GM18507 (cell line): ENCODE measurements at regions not wholly inside any gene's neighbourhood (a gene's known extent, or its start where the extent isn't known, plus 50 kb on each side); places are given as distances from the start of the nearest gene placed in this dataset.

Experiments used
- DNase-seq: peaks from one replicate; pipeline ENCODE4 v3.0.0; 2011; ENCODE audit warnings: low read depth; ENCODE audit not compliant: insufficient read length; ENCODE audit errors: extremely low spot score
- FAIRE-seq: peaks from 2 replicates; lab custom pipeline; 2011; peaks lifted over from hg19 to GRCh38; lab: Jason Lieb, UNC

DNA sequence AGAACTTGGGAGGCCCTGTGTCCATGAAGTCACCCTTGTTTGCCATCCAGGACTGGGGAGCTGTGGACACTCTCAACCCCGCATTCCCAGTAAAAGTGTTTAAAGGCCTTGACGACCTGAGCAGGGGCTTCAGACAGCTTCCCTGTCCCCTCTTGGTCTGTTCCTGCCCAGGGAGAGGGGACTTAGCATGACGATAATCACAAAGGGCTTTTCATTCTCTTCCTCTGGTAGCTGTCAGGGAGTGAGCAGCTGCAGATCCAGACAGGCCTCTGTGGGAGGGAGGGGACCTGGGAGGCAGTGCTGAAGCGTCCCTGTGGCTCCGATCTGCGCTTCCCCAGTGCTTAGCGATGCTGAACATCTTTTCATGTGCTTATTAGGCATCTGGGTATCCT is 77.8 kb upstream of the HS6ST1 start:
- FAIRE-seq: no peak

GRCh38 chr2:128396946-128397345 is 78.3 kb upstream of the HS6ST1 start:
- DNase-seq (no peak), FAIRE-seq (no peak)

More for the DNA sequence above, 77.8 kb upstream of the HS6ST1 start:
- DNase-seq: no peak

DNA sequence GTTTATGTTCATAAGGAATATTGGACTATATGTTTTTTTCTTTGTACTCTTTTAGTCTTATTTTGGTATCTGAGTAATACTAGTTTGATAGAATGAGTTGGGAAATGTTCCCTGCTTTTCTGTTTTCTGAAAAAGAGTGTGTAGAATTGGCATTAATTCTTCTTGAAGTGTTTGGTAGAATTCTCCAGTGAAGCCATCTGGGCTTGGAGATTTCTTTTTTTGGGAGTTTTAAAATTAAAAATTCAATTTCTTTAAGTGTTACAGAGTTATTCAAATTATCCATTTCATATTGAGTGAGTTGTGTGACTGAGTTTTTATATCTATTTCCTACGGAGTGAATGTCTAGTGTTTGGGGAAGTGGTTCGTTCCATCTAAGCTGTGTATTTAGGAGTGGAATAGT is 80.6 kb upstream of the HS6ST1 start:
- FAIRE-seq (no peak), DNase-seq (no peak)

GRCh38 chr2:128399690-128400291 is 81.1 kb upstream of the HS6ST1 start:
- FAIRE-seq (no peak), DNase-seq (no peak)

- DNase-seq (no peak), FAIRE-seq (no peak)
Measured at GRCh38 chr2:128401680-128402079, 83.0 kb upstream of the HS6ST1 start.

- no peak for FAIRE-seq
Measured at GRCh38 chr2:128402911-128403670, 84.4 kb upstream of the HS6ST1 start.

DNA sequence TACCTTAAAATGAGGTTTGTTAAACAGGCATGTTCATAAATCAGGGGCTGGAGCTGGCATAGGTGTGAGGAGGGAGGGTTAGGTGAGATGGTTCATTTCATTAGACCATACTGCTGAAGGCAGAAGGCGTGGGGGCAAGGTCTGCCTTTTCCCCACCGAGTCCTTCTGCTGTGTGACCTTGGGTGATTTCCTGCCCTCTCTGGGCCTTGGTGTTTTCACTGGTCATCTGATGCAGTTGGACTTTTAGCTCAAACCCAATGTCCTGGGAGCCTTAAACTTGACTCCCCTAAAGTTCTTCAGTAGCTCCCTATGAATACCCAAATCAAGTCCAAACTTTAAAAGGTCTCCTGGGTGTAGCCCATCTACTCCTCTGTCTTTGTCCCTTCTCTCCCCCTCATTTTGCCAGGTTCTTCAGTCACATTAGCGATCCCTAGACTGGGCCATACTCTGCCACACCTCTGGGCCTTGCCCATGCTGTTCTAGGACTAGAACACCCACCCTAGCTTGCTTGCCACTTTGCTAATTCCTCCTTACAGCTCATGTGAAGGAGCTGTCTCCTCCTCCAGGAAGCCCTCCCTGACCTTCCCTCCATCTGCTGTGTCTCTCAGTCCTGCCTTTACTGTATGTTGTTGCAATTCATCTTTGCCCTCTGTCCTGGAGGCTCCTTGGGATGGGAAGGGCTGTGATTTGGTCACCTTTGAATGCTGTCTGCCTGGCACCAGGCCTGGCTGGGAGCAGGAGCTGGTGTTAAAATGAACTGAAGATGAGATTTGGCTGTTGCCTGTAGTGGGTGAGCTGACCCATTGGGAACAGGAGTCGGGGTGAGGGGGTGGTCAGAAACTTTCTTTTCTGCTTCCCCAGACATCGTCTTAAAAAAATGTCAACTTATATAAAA is 85.4 kb upstream of the HS6ST1 start:
- FAIRE-seq (no peak), DNase-seq (no peak)

More at GRCh38 chr2:128402911-128403670, 84.4 kb upstream of the HS6ST1 start:
- no peak for DNase-seq

DNA sequence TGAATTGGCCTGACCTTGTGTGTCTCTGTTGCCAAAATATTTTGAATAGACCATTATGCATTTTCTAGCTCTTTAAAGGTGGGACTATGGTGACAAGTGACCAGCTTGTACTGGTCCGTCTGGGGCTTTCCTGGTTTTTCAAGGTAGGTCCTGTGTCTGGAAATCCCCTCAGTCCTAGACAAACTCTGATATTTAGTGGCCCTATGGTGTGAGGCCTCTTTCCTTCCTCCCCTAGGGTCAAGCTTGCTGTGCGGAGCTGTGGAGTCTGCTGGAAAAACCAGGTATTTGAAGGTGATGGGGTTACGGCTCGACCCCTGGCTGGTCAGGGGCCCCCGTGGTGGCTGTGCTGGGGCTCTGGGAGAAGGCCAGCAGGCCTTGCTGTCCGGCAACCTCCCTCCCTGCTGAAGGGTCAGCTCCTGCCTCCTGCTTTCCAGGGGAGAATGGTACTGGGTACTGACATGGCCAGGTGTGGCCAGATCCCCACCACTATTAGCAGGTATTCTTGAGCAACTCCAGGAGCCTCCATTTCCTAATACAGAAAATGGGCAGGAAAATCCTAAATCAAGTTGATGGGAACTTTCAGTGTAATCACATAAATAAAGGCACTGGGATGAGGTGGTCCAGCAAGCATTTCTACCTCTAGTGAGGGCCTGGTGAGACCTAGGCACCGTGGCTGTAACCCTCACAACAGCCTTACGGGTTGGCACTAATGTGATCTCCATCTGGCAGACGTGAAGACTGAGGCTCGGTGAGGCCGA is 86.2 kb upstream of the HS6ST1 start:
- FAIRE-seq (no peak), DNase-seq (no peak)

GRCh38 chr2:128405467-128405900 is 86.8 kb upstream of the HS6ST1 start:
- FAIRE-seq: no peak
- DNase-seq: no peak

DNA sequence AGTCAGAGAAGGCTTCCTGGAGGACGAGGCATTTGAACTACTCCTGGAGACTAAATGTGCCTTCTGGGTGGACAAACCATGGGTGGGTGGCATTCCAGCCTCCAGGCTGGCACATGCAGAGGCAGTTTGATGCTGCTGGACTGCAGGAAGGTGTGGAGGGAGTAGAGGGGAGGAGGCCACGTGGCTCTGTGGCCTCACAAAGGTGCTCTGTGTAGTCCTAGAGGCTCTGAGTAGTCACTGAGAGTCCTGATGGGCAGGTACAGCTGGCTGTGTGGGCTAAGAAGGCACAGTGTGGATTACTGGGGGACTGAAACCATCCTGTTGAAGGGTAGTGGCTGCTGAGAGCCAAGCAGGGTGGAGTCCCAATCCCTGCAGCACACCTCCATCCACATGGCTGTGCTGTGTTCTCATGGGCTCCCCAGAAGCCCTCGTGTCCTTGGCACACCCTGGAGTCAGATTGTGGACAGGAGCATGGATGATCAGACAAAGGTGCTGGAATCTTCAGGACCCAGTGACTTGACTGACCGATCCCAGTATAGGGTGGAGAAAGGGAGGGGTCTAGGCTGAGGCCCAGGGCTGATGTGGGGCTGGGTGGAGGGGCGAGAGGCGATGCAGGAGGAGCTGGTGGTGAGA is 87.4 kb upstream of the HS6ST1 start:
- no peak for FAIRE-seq
- DNase-seq: no peak

- DNase-seq: no peak
- FAIRE-seq: no peak
Measured at GRCh38 chr2:128406736-128407554, 88.3 kb upstream of the HS6ST1 start.

- no peak for DNase-seq
Measured at GRCh38 chr2:128408349-128409305, 90.0 kb upstream of the HS6ST1 start.

GRCh38 chr2:128409326-128410034 is 90.8 kb upstream of the HS6ST1 start:
- FAIRE-seq (no peak), DNase-seq (no peak)

More at GRCh38 chr2:128408349-128409305, 90.0 kb upstream of the HS6ST1 start:
- no peak for FAIRE-seq

- DNase-seq: no peak
- no peak for FAIRE-seq
Measured at GRCh38 chr2:128410035-128410757, 91.5 kb upstream of the HS6ST1 start.

GRCh38 chr2:128410758-128411215 is 92.1 kb upstream of the HS6ST1 start:
- DNase-seq (no peak), FAIRE-seq (no peak)

GRCh38 chr2:128411431-128411830 is 92.8 kb upstream of the HS6ST1 start:
- DNase-seq (no peak), FAIRE-seq (no peak)
